ENCODE measurements at regions not wholly inside any gene's neighbourhood (a gene's known extent, or its start where the extent isn't known, plus 50 kb on each side); places are given as distances from the start of the nearest gene placed in this dataset.

DNA sequence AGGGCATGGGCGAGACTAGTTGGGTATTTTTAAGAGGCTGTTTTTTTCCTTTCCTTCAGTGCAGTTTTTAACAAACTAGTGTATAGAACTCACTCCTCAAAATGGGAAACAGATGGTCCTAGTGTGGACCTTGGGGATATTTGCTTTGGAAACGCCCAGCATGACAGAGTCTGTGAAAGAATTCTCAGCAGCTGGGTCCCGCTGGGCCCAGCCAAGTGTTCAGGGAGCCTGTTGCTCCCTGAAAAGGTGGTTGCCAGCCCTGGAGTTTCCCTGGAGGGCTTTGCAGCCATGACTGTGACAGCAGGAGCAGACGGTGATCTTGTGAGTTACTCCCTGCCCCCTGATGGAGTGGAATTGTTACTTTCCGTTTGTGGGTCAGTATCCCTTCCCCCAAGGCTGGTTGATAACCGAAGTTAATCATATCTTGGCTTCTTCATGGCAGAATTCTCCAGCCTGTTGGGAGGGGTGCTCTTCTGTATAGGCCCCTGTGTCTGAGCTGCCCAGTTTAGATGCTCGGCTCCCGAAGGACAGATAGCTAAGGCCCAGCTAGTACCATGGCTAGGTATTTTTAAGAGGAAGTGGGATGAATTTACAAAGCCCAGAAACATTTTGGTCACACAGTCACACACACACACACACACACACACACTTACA, 278.6 kb upstream of the HABP2 start:
- DNase-seq = no peak
- Histone ChIP-seq H3K27ac (no peak overlapping the region), H3K4me3 (ENCODE audit: low read depth, low read length) (no peak overlapping the region), H3K36me3 (replicated peaks) (no peaks in the 10 kb centered on the region), H3K27me3 (replicated peaks) (no peaks in the 10 kb centered on the region)
- TF ChIP-seq CTCF (IDR thresholded peaks at IDR 0.05; ENCODE audit: low read depth, low read length, missing control alignments) = no peak
- in situ Hi-C loops (cut with HindIII; ENCODE audit: low pct_ligation_motif_present, low sequenced_read_pairs) = no loop called here

GRCh38 chr10:113278221-113278620, 274.6 kb upstream of the HABP2 start:
- Histone ChIP-seq H3K27me3 (replicated peaks) (no peaks in the 10 kb centered on the region), H3K4me3 (ENCODE audit: low read depth, low read length) (no peak overlapping the region), H3K36me3 (replicated peaks) (no peaks in the 10 kb centered on the region), H3K27ac (no peak overlapping the region)
- in situ Hi-C loops (cut with HindIII; ENCODE audit: low pct_ligation_motif_present, low sequenced_read_pairs) = no loop called here
- DNase-seq = no peak
- no peak for TF ChIP-seq CTCF (IDR thresholded peaks at IDR 0.05; ENCODE audit: low read depth, low read length, missing control alignments)

GRCh38 chr10:113278664-113279063, 274.2 kb upstream of the HABP2 start:
- no peaks in the 10 kb centered on the region for H3K27me3 ChIP-seq (replicated peaks)
- no peaks in the 10 kb centered on the region for H3K36me3 ChIP-seq (replicated peaks)
- no peak for TF ChIP-seq CTCF (IDR thresholded peaks at IDR 0.05; ENCODE audit: low read depth, low read length, missing control alignments)
- H3K27ac ChIP-seq = no peak overlapping the region
- in situ Hi-C loops (cut with HindIII; ENCODE audit: low pct_ligation_motif_present, low sequenced_read_pairs) = no loop called here
- no peak overlapping the region for H3K4me3 ChIP-seq (ENCODE audit: low read depth, low read length)
- no peak for DNase-seq

- in situ Hi-C loops (cut with HindIII; ENCODE audit: low pct_ligation_motif_present, low sequenced_read_pairs) = no loop called here
- no peak overlapping the region for H3K27ac ChIP-seq
- H3K36me3 ChIP-seq (replicated peaks) = no peaks in the 10 kb centered on the region
- no peak for TF ChIP-seq CTCF (IDR thresholded peaks at IDR 0.05; ENCODE audit: low read depth, low read length, missing control alignments)
- no peak overlapping the region for H3K4me3 ChIP-seq (ENCODE audit: low read depth, low read length)
- no peak for DNase-seq
- no peaks in the 10 kb centered on the region for H3K27me3 ChIP-seq (replicated peaks)
Measured at GRCh38 chr10:113279262-113279661, 273.6 kb upstream of the HABP2 start.

DNA sequence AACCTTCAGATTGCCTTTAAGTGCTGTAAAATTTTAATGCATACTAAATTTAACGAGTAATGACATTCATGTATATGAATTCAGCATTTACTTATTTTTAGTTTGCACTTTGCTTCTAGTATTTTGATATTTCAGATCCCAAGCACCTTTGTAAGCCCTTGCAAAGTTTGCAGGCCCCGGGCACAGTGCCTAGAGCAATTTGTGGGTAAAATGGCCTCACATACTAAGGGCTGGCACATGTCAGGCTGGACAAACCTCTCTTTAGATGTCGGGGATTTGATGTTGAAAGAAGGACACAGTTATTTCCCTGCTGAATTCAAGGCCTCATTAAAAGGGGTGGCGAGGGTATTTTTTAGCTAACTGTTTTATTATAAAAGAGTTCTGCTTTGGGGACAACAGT, 270.3 kb upstream of the HABP2 start:
- Histone ChIP-seq H3K36me3 (replicated peaks) (no peaks in the 10 kb centered on the region), H3K27me3 (replicated peaks) (no peaks in the 10 kb centered on the region), H3K4me3 (ENCODE audit: low read depth, low read length) (no peak overlapping the region), H3K27ac (no peak overlapping the region)
- DNase-seq = no peak
- TF ChIP-seq CTCF (IDR thresholded peaks at IDR 0.05; ENCODE audit: low read depth, low read length, missing control alignments) = no peak
- in situ Hi-C loops (cut with HindIII; ENCODE audit: low pct_ligation_motif_present, low sequenced_read_pairs) = no loop called here

DNA sequence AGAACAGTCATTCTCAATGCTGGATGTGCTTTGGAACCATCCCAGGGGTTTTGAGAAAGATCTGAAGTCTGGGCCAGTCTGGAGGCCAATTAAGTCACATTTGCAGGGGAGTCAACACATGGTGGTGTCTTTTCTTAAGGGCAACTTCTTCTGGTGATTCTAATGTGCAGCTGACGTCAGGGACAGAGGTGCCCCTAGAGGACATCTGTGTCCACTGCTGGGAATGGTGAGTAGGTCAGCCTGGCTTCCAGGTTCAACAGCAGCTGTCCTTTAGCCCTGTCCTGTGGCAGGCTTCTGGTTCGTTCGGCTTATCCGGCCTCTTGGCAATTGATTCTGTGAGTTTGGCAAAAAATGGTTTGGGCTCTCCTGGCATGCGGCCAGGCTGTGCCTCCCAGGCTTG, 269.7 kb upstream of the HABP2 start:
- in situ Hi-C loops (cut with HindIII; ENCODE audit: low pct_ligation_motif_present, low sequenced_read_pairs) = no loop called here

More for the DNA sequence above, 269.7 kb upstream of the HABP2 start:
- Histone ChIP-seq H3K36me3 (replicated peaks) (no peaks in the 10 kb centered on the region), H3K27ac (no peak overlapping the region), H3K27me3 (replicated peaks) (no peaks in the 10 kb centered on the region), H3K4me3 (ENCODE audit: low read depth, low read length) (no peak overlapping the region)
- no peak for DNase-seq
- TF ChIP-seq CTCF (IDR thresholded peaks at IDR 0.05; ENCODE audit: low read depth, low read length, missing control alignments) = peak; percentile 41

Data from brain microvascular endothelial cell (primary cell).